ENCODE measurements at regions not wholly inside any gene's neighbourhood (a gene's known extent, or its start where the extent isn't known, plus 50 kb on each side); places are given as distances from the start of the nearest gene placed in this dataset.

- no peaks in the 10 kb centered on the region for H3K27me3 ChIP-seq (ENCODE audit: low read length)
- H3K9me2 ChIP-seq (replicated peaks; ENCODE audit: insufficient read depth, low read length), result no peaks in the 10 kb centered on the region
- no peak overlapping the region for H3K27ac ChIP-seq (ENCODE audit: low read depth, low read length)
- H3K79me2 ChIP-seq (ENCODE audit: insufficient read depth, low read length), result 0 out of 2 replicates have a peak, but pooled peaks cover 2% of the 10 kb centered on the region
- no peak overlapping the region for H3K4me3 ChIP-seq (ENCODE audit: insufficient read depth, low read length, poor library complexity, severe bottlenecking)
- H3F3A ChIP-seq (ENCODE audit: insufficient read depth), result peaks cover 20% of the 10 kb centered on the region; the same call in 1 of the 2 replicates
- no peak overlapping the region for H2AFZ ChIP-seq (ENCODE audit: low read depth, low read length, severe bottlenecking)
- TF ChIP-seq CTCF (IDR thresholded peaks at IDR 0.05; ENCODE audit: insufficient read depth, low read length, poor library complexity, severe bottlenecking), result no peak
- TF ChIP-seq EZH2phosphoT487 (conservative IDR thresholded peaks at IDR 0.05; ENCODE audit: low read length), result no peak
- H3K36me3 ChIP-seq (ENCODE audit: low read length), result peaks cover 39% of the 10 kb centered on the region
- no peaks in the 10 kb centered on the region for H3K9me3 ChIP-seq (ENCODE audit: insufficient read depth, low read length)
- no peaks in the 10 kb centered on the region for H4K20me1 ChIP-seq (ENCODE audit: low read depth, low read length)
- H3K9ac ChIP-seq (ENCODE audit: low read length), result no peak overlapping the region
- no peak overlapping the region for H3K4me2 ChIP-seq (ENCODE audit: low read depth, low read length, poor library complexity, severe bottlenecking)
These were observed 206.4 kb downstream of the PTPRC start for GRCh38 chr1:198845271-198845670.

- Histone ChIP-seq H3K9me2 (replicated peaks; ENCODE audit: insufficient read depth, low read length) (no peaks in the 10 kb centered on the region), H2AFZ (ENCODE audit: low read depth, low read length, severe bottlenecking) (no peak overlapping the region), H3K4me3 (ENCODE audit: insufficient read depth, low read length, poor library complexity, severe bottlenecking) (no peak overlapping the region), H3K79me2 (ENCODE audit: insufficient read depth, low read length) (peaks cover 7% of the 10 kb centered on the region; the same call in 1 of the 2 replicates), H4K20me1 (ENCODE audit: low read depth, low read length) (no peaks in the 10 kb centered on the region), H3K9me3 (ENCODE audit: insufficient read depth, low read length) (no peaks in the 10 kb centered on the region), H3K4me2 (ENCODE audit: low read depth, low read length, poor library complexity, severe bottlenecking) (no peak overlapping the region), H3K27me3 (ENCODE audit: low read length) (no peaks in the 10 kb centered on the region), H3F3A (ENCODE audit: insufficient read depth) (peaks cover 24% of the 10 kb centered on the region; the same call in 1 of the 2 replicates), H3K27ac (ENCODE audit: low read depth, low read length) (no peak overlapping the region), H3K36me3 (ENCODE audit: low read length) (peaks cover 45% of the 10 kb centered on the region), H3K9ac (ENCODE audit: low read length) (no peak overlapping the region)
- TF ChIP-seq CTCF (IDR thresholded peaks at IDR 0.05; ENCODE audit: insufficient read depth, low read length, poor library complexity, severe bottlenecking) (no peak), EZH2phosphoT487 (conservative IDR thresholded peaks at IDR 0.05; ENCODE audit: low read length) (no peak)
These were observed 207.0 kb downstream of the PTPRC start for GRCh38 chr1:198845851-198846250.

GRCh38 chr1:198846556-198846955, 207.7 kb downstream of the PTPRC start:
- no peak overlapping the region for H2AFZ ChIP-seq (ENCODE audit: low read depth, low read length, severe bottlenecking)
- no peak overlapping the region for H3K4me3 ChIP-seq (ENCODE audit: insufficient read depth, low read length, poor library complexity, severe bottlenecking)
- H3F3A ChIP-seq (ENCODE audit: insufficient read depth), result peaks cover 21% of the 10 kb centered on the region; the same call in 1 of the 2 replicates
- no peak overlapping the region for H3K4me2 ChIP-seq (ENCODE audit: low read depth, low read length, poor library complexity, severe bottlenecking)
- no peaks in the 10 kb centered on the region for H4K20me1 ChIP-seq (ENCODE audit: low read depth, low read length)
- H3K9me2 ChIP-seq (replicated peaks; ENCODE audit: insufficient read depth, low read length), result no peaks in the 10 kb centered on the region
- peaks cover 7% of the 10 kb centered on the region; the same call in 1 of the 2 replicates for H3K79me2 ChIP-seq (ENCODE audit: insufficient read depth, low read length)
- H3K27me3 ChIP-seq (ENCODE audit: low read length), result no peaks in the 10 kb centered on the region
- H3K27ac ChIP-seq (ENCODE audit: low read depth, low read length), result no peak overlapping the region
- H3K9ac ChIP-seq (ENCODE audit: low read length), result no peak overlapping the region
- H3K36me3 ChIP-seq (ENCODE audit: low read length), result peaks cover 52% of the 10 kb centered on the region
- no peak for TF ChIP-seq EZH2phosphoT487 (conservative IDR thresholded peaks at IDR 0.05; ENCODE audit: low read length)
- no peak for TF ChIP-seq CTCF (IDR thresholded peaks at IDR 0.05; ENCODE audit: insufficient read depth, low read length, poor library complexity, severe bottlenecking)
- no peaks in the 10 kb centered on the region for H3K9me3 ChIP-seq (ENCODE audit: insufficient read depth, low read length)
